GM19025 (cell line): ENCODE measurements at regions not wholly inside any gene's neighbourhood (a gene's known extent, or its start where the extent isn't known, plus 50 kb on each side); places are given as distances from the start of the nearest gene placed in this dataset.
"Not testable (repeated sequence)": the region's sequence is repeated elsewhere in the genome, so short reads cannot be mapped to it uniquely, and the experiment has no call there.

Experiments
- ATAC-seq: cut with Tn5 transposase; IDR thresholded peaks from one replicate; pipeline ENCODE4 v1.9.1; 2021; ENCODE audit warnings: mild to moderate bottlenecking, low read depth, moderate library complexity; ENCODE audit not compliant: unreplicated experiment

- no peak for ATAC-seq
These were observed 56.3 kb downstream of the FOXI3 start for GRCh38 chr2:88396209-88396608.

- ATAC-seq: no peak
These were observed 74.9 kb downstream of the FOXI3 start for GRCh38 chr2:88377641-88377991.

GRCh38 chr2:88372042-88372441, 80.5 kb downstream of the FOXI3 start:
- ATAC-seq: no peak

GRCh38 chr2:88365408-88365807, 87.1 kb downstream of the FOXI3 start:
- not testable (repeated sequence) for ATAC-seq

GRCh38 chr2:88355486-88355885, 97.0 kb downstream of the FOXI3 start:
- ATAC-seq: no peak

- no peak for ATAC-seq
These were observed 101.3 kb downstream of the FOXI3 start for GRCh38 chr2:88351249-88351601.

DNA sequence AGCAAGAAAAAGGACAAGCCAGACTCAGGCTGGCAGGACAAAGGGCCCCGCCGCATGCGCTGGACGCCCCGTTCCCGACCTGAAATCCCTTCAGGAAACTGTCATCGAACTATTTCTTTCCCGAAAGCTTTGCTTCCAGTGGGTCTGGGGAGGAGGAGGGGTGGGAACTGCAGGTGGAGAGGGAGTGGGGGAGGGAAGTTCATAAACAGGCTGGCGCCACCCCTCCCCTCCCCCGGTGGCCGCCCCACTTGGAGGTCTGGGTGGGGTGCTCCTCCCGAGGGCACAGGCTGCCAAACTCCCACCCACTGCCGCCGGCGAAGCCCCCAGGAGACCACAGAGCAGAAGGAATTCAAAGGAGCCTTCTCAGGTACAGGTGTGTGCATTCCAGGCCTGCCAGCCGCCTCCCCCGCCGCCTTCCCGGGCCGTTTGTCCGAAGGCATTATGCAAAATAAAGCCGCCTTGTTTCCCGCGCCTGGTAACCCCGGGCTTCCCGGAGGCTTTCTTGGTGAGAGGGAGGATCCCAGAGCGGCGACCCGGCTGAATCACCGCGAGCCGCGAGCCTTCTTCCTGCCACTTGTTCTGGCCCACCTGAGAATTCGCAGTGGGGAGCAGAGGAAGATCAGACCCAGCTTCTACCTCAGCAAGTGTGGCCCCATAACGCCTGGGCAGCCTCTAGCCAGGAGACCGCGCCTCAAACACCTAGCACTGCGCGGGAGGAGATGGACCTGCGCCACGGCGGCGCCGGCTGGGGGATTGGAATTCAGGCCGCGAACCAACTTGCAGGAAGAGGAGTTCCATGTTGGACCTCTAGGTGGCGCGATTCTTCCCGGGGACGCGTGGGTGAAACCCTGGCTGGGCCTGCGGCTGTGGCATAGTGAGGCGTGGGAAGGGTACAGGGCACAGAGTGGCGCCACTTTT, 101.9 kb downstream of the FOXI3 start:
- no peak for ATAC-seq

DNA sequence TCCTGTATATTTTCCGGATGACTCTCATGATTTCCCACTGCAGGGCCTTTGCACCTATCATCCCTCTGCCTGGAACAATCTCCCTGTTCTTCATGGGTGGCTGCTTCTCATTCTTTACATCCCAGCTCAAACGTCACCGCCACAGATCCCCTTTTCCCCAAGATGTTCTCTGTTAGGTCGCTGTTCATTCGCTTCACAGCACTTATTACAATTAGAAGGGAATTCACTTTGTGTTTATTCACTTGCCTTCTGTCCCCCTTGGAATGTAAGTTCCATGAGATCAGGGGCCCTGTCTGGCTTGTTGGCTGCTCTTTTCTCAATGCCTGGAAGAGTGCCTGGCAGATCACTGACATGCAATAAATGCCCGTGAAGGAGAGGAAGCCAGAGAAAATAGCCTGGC, 106.7 kb downstream of the FOXI3 start:
- ATAC-seq: no peak

- ATAC-seq: no peak
These were observed 109.7 kb downstream of the FOXI3 start for GRCh38 chr2:88342749-88343148.

GRCh38 chr2:88334418-88334817, 118.1 kb downstream of the FOXI3 start:
- ATAC-seq: no peak

DNA sequence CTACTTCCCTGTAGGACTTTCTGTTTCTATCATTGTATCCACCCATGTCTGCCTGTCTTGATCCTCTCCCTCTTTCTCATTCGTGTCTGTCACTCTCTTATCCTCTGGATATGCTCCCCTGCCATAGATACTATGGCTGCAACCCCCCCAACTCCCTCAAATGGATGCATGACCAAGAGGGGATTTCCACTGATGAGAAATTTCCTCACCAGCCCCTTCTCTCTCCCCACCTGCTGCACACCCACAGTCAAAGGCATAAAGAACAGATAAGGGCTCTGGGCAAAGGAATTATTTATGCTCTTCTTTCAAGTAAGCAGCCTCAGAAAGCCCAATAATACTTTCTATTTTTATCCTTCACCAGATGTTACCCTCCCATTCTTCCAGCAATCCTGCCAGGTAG, 121.3 kb downstream of the FOXI3 start:
- no peak for ATAC-seq

DNA sequence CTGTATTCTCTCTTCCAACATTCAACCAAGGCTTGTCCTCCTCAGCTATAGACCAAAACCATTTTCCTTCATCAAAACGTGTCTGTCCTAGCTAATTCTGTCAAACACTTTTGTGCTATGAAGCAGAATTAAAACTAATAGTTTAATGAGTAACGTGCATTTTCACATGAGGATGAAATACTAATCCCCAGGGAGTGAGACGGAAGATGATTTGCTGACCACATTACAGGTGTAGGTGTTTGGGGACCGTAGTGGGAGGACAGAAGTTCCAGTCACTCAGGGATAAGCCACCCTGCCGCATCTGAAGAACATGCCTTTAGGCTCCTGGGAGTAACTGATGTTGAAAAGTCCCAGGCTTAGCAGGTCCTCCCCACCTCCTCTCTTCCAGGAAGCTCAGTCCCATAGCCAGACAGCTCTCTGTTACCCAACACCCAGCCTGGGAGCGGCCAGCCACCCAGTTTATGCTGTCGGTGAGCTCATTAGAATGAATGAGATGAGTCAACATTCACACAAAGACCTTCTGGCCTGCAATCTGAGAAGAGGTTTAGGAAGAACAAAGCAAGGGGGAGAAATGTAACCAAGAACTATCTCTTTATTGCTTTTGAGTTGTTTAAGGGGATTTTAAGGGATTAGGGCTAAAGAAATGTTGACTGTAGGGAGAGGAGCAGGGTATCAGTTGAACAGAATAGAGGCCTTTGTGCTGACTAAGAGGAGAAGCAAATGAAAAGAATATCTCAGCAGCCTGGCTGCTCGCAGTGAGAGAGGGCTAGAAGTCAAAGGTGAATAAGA, 122.5 kb downstream of the FOXI3 start:
- ATAC-seq: peak; percentile 90

DNA sequence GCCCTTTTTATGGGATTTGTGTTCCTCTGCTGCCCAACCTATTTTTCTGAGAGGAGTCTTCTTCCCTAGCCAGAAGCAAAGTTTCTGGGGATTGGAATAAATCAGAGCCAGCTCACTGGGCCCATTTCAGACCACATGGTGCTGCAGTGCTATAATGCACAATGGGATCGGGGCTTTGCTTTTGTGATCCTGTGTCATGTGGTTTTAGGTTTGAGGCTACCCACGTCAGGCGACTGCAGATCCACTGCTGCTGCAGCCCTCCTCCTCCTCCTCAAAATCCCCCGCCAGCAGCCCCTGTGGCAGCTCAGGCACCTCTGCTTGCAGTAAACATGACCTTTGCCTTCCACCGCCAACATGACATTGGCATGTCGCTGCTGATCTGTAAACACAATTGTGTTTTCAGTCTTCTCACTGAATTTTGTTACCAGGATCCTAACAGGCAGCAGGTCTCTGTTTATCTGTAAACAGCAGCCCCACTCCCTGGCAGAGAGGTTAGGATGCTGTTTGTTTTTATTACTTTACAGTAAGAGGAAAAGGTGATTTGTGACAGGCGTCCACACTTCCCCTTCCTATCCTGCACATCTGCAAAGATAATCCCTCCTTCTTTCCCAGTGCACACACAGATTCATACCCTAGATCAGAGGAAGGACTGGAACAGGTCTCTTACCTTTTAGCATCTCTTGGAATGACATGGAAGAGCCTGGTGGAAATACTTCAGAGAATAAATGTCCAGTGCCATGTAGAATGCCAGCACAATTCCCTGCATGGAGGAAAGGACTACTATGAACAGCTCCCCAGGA, 130.8 kb downstream of the FOXI3 start:
- no peak for ATAC-seq

- no peak for ATAC-seq
These were observed 132.3 kb downstream of the FOXI3 start for GRCh38 chr2:88320076-88320773.

- no peak for ATAC-seq
These were observed 133.6 kb downstream of the FOXI3 start for GRCh38 chr2:88318956-88319330.

DNA sequence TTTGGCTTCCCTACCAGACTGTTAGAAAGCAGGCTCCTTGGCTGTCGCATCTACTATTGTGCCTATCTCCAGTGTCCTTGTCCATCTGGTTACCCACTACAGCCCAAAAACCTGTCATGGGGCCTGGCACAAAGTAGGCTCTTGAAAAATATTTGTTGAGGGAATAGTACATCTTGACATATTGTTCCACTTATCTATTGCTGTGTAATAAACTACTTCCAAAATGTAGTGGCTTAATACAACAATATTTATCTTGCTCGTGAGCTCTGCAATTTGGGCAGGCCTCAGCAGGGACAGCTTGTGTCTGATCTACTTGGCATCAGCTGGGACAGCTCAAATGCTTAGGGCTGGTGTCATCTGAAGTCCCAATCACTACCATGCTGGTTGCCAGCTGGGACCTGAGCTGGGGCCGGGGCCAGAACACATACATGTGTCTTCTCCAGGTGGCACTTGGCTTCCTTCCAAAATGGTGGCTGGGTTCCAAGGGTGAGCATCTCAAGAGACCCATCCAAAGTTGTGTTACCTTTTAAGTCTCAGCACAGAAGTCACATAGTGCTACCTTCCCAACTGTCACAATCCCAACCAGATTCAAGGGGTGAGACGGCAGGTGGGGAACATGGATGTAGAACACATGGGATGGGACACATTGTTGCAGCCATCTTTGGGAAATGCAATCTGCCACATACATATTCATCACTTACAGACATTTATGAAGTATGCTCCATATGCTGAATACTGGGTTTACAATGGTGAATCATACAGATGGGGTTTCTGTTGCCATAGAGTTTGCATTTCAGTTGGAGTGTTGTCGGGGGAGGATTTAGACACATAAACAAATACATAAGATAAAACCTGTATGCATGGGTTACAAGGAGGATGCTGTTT, 134.2 kb downstream of the FOXI3 start:
- no peak for ATAC-seq

DNA sequence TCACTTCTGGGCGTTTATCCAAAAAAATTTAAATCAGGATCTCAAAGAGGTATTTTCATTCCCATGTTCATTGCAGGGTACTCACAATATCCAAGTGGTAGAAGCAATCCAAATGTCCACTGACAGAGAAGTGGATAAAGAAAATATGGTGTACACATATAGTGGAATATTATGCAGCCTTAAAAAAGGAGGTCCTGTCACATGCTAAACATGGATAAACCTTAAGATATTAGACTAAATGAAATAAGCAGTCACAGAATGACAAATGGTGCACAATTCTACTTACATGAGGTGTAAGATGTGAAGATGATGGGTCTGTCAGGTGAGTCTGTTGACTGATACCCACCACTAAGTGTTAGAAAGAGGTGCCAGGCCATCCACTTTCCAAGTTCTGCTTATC, 140.6 kb downstream of the THNSL2 start:
- ATAC-seq: no peak

DNA sequence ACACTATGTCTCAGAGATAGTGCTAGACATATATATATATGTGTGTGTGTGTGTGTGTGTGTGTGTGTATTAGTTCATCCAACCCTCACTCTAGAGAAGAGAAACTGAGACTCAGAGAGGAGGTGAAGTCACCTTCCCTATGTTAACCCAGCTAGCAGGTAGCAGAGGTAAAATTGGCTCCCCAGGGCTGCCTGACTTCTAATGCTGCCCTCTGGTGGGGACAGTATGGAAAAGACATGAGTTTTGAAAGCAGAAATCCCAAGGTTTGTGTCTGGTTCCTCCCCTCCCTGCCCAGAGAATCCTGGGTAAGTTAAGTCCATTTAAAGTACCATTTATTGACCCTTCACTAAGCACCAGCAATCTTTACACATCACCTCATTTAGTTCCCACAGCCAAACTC, 137.7 kb downstream of the THNSL2 start:
- no peak for ATAC-seq

DNA sequence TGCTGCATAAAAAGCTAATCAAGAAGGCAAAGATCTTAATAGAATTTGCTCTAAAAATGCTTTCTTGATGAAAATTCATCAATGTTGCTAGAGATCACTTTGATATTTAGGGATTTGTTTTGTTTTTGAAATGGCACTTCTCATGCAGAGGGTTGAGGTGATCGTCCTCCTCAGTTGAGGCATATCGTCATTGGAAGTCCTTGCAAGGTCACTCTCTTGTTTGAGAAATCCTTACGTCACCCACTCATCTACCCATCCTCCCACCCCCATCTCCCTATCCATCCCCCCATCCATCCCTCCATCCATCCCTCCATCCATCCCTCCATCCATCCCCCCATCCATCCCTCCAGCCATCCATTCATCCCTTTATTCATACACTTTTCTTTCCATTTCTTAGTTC, 133.7 kb downstream of the THNSL2 start:
- no peak for ATAC-seq

- no peak for ATAC-seq
These were observed 126.1 kb downstream of the THNSL2 start for GRCh38 chr2:88296247-88296646.
